Tongue (tissue), 1 donor: ENCODE measurements at regions not wholly inside any gene's neighbourhood (a gene's known extent, or its start where the extent isn't known, plus 50 kb on each side); places are given as distances from the start of the nearest gene placed in this dataset.

Experiments
- DNase-seq: peaks from one replicate; pipeline ENCODE4 v3.0.0-alpha.2; 2015

DNA sequence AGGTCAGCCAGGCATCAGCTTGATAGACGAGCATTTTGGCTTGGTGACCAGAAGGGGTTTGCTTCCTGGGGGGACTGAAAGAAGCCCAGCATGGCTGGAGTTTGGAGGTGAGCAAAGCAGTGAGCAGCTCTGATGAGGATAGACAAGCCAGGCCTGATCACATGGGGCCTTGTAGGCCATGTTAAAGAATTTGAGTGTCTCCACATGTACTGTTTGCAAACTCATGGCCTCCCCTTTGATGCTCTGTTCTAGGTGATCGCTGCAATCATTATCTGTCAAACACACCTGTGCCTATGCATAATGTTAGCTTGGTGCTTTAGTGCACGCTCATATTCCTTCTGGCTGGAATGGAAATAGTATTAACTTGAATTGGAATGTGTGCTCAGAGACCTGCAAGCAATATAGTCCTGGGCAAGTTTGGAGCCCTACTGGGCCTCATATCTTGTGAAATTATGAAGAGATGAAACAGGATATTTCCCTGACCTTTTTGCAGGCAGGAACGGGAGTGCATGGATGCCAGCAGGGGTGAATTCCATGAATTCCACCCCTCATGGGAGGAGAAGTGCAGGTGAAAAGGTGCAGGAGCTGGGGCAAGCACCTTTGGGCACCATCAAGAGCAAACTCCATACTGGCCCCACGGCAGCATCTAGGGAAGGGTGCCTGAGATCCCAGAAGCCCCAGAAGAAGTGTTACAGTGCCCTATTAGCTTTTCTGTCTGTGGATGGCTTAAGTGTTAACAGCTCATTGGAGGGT lies 480.5 kb downstream of the EPM2A start:
- DNase-seq = no peak

DNA sequence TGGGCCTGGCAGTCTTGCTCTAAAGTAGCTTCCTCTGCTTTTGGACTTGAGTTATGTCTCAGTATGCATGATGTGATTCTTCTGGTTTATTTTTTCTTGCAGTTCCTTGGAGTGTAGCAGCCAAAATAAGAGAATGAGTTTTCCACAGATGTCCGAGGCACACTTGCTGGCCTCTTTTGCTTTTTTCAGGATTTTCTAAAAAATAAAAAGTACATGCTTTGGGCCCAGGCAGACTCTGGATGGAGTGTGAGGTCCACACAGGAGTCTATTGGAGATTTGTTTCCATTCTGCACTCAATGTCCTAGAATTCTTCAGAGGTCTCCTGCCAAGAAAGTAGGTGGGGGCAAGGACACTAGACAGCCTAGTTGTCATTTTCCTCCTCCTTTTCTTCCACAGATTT lies 477.6 kb downstream of the EPM2A start:
- peak; percentile 18 for DNase-seq

DNA sequence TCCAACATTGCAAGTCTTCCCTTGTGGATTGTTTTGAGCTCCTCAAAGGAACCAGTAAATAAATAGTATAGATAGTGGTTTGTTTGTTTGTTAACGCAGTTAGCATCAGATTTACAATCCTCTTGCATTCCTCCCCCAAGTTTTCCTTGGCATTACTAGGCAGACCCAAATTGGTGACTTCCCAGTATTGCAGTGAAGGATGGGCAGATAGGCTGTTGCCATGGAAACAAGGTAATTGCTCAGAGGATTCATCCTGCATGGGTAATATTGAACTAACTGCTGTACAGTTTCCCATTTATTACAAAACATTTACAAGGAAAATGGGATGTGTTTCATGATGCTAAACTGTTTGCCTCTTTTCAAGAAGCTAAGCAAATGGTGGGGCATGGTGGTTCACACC lies 477.2 kb downstream of the EPM2A start:
- no peak for DNase-seq

DNA sequence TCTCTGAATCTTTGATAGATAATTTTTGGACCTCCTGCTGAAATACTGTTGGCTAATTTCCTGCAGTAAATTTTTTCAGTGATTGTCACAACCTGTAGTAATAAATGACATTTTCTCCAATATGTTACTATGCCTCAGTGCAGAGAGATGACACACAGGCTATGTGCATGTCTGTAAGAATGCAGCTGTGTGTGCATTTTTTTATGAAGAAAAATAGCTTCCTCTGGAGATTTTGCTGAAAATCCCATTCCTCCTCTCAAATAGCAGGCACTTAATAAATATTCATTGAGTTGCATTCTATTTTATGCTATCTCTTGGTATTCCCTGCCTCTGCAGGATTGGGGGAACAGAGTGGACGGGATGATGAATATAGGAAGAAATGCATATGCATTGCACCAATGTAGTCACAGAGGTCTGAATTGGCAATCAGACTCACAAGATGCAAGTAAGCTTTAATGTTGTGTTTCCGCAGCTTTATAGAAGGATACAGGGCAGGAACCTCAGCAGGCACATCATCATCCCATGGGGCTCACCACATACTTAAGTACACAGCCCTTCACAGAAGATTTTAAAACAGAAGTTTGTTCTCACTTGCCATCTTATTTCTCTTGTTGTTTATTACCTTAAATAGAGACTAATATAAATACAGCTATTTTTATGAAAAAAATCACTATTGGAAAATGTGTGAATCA lies 474.7 kb downstream of the EPM2A start:
- DNase-seq = no peak

DNA sequence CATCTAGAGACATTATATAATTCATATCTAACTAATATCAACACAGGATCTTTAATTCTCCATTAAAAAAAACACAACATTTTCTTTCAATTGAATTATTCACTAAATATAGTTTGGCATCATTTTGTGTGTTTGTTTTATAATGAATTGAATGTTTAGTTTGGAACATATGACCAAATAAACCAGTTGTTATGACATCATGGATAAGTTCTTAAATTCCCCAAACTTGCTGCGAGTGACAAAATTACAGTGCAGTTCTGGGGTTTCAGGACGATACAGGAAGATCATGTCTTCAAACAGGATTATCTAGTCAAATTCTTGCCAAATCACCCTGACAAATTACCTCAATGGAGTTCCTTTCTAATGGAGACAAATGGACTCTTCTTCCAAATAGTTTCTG lies 473.6 kb downstream of the EPM2A start:
- no peak for DNase-seq

DNA sequence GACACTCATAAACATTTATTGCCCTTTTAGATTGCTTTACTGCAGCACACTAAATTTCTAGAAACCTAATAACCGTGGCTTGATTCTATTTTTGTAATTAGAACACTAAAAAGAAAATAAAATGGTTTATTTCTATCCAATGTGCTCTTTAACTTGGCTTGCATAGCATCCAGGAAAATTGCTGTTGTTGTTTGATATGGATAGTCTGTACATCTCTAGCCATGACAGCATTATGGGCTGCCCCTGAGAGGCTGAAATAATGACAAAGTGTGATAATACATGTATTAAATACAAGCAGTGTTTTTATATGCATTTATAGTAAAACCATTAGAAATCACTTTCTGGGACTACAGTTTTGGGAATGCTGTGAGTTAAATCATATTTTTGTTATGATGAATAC lies 472.5 kb downstream of the EPM2A start:
- no peak for DNase-seq

DNA sequence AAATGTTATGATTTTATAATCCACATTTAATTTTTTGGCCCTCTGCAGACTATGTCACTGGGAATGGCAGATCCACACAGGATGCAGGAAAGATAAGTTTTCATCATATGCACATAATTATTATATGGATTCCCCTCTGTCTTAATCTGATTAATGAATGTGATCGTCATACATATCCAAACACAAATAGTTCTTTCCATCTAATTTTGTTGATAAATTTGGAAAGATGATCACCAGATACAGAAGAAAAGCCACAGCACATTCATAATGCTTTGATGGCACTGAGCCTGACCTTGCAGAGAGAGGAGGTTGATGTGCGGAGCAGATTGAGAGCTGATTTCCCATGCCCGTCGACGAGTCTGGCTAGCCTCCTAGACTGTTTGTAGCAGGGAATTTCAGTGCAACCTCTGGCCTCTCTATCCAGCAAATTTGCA lies 471.5 kb downstream of the EPM2A start:
- DNase-seq = peak; percentile 11

DNA sequence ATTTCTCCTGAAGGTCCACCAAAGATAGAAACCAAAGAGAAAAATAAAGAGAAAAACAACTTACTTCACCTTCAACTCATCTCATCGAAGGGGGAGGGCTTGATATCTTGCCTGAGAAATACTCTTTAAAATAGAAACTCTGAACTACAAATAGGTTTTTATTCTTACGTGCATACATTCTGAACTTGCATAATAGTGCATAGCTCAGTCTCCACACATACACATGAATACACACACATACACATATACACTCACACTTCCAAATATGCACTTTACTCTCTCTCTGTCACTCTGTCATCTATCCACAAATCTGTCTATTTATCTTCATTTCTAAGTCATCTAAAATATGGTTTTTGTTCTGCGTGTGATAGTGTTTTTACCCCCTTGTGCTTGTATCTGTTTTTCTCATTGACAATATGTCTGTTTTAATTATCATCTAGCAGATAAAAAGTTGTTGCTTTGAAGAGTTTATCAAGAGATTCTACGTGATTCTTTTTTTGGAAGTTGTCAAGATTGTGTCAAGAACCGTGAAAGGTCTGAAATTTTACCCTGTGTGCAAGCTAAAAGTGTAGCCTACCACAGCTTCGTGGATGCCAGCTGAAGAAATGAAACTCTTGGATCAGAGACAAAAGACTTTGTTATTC lies 468.8 kb downstream of the EPM2A start:
- no peak for DNase-seq

DNA sequence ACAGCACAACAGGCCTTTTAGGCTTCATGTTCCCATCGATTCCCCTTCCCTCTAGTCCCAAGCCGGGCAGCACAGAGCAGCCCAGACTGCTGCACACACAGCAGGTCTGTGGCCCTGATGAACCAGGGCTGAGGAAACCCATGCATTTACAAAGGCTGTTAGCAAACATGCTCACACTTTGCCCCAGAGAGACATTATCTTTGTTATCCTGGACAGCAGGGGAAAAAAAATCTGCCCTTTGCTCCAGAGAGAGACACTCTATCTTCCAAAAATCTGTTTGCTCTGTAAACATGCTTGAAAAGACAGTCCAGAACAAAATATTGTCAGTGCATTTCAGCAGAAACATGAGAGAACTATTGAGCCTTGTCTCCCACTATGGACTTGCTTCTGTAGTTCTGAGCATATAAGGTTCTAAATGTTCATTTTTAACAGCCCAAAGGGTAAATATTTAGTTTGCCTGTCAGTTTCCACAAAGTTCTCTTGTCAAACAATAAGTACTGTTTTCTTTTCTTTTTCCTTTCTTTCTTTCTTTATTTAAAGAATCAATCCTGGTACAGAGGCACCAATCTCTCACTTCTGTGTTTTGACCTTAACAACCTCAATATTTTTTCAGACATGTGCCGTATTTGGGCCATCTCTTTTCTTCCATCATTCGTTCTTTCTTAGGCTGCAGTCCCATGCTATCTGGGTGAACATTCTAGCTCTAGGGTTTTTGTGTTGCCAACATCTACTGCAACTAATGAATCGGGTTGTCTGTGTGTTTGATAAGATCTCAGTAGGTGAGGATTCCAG lies 468.0 kb downstream of the EPM2A start:
- no peak for DNase-seq

DNA sequence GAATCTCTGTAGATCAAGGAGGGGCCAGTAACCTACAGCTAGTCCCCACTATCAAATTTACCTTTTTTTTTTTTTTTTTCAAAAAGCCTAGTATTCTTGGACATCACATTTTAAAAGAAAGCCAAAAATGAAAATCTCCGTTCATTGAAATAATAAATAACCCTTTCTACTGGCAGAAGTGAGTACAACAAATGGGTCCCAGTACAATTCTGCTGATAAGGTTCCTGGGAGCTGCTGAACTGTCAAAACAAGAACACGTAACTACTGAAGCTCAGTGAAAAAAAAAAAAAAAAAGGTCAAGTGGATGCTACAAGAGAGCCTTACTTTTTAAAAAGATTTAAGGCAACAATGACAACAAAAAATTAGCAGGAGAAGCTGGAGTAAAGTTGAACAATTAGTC lies 464.9 kb downstream of the EPM2A start:
- DNase-seq = no peak

DNA sequence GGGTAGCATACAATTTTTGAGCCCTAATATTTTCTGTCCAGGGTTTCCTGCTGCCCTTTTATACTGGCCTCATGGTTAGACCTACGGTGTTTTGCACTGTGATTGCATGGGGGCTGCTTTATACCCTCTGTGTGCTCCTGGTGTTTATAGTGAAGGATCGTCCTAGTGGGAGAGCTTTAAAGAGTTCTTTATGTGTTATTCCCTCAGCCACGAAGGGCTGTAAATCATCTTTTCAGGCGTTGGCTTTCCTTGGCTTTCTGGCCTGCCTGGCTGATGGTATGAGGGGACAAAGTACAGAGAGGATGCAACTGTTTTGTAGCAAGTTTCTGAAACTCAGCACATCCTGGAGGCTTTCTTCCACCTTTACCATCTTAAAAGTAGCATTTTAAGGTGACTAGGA lies 464.3 kb downstream of the EPM2A start:
- DNase-seq = no peak

DNA sequence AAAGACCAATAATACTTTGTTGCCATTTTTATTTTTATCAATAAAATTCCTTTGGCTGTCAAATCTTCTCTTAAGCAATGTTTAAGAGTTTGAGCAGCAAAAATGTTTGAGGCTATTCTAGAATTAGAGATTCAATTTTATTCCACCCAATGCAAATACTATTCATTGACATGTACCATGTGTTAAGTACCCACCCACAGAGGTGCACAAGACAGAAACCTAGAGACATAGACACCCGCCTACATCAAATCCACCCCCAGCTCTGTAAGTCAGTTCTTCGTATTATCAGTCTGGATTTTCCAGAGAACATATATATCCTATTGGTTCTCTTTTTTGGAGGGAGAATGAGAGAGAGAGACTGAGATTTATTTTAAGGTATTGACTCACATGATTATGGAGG lies 463.7 kb downstream of the EPM2A start:
- DNase-seq = no peak

DNA sequence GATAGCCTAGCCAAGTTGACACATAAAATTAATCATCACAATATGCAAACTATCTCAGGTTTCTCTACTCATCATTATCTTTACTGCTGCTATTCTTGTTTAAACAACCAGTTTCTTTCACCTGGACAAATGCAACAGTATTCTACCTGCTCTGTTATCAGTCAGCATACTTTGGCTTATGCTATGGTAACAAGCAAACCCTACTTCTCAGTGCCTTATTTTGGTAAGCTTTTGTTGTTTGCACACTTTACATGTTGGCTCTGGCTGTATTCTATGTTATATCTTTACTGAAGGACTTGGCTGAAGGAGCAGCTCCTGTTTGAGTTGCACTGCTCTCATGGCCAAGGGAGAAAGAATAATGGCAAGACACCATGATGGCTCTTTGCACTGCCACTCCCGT lies 463.1 kb downstream of the EPM2A start:
- DNase-seq = no peak

DNA sequence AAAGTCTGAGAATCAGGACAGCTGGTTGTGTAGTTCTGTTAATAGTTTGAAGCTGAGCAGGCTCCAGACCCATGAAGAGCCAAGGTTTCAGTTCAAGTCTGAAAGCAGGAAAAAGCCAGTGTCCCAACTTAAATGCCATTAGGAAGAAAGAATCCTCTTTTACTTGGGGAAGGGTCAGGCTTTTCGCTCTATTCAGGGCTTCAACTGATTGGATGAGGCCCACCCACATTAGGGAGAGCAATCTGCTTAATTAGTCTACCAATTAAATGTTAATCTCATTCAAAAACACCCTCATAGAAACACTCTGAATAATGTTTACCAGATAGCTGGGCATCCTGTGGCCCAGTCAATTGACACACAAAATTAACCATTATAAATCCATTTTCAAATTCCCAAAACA lies 462.2 kb downstream of the EPM2A start:
- DNase-seq = no peak

DNA sequence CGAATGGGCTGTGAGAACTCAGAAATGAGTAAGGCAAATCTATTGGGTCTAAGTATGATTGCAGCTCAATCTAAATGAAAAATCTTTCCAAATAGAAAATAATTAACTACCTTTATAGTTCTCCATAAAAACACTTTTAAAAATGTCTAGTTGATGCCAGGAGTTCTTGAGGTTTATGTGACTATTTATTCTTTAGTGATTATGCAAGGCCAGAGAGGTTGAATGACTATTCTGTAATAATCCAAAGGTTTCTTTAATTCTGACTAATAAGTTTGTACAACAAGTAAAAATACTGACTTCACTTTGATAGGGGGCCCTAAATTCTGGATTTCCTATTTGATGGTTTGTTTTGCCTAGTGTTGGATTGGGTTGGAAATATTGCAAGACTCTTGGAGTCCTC lies 461.2 kb downstream of the EPM2A start:
- no peak for DNase-seq

DNA sequence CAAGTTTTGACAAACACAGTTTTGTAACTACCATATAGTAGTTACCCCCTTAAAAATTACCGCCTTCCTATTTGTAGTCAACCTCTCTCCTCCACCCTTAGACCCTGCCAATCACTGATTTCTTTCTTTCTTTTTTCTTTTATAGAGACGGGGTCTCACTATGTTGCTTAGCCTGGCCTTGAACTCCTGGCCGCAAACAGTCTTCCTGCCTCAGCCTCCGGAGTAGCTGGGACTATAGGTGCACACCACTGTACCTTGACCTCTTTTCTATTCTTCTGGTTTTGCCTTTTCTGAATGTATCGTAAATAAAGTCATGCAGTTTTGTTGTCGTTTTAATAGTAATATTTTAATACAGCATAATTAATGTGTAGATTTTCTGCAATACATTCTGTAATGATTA lies 460.3 kb downstream of the EPM2A start:
- no peak for DNase-seq

DNA sequence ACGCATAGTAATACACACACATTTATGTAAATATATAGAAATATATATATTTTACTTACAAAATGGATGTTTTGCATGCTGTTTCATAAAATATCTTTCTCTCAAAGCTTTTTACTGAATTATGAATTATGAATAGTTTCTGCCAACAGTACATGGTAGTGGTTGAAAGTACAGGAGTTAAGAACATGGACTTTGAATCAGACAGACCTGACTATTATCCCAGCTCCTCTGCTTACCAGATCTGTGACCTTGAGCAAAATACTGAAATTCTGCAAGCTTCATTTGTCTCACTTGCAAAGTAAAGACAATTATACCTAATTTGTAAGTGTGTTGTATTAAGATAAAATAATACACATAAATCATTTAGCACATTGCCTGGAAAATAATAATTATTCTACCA lies 459.5 kb downstream of the EPM2A start:
- no peak for DNase-seq

DNA sequence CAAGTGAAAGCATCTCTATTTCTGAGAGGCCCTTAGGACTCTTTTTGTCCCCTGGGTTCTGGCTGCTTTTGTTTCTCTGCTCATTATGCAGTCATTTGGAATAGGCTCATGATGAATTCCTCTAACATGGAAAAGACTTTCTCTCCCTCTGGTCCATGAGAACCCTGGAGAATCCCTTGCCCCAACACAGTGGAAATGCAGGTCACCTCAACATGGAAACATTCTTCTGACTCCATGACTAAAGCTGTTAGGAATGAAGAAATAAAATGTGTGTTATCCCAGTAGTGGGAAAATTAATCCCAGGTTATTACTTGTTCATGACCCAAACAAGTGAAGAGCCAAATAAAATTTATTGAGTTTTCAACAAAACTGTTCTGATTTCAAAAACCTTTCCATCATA lies 458.6 kb downstream of the EPM2A start:
- DNase-seq = no peak

DNA sequence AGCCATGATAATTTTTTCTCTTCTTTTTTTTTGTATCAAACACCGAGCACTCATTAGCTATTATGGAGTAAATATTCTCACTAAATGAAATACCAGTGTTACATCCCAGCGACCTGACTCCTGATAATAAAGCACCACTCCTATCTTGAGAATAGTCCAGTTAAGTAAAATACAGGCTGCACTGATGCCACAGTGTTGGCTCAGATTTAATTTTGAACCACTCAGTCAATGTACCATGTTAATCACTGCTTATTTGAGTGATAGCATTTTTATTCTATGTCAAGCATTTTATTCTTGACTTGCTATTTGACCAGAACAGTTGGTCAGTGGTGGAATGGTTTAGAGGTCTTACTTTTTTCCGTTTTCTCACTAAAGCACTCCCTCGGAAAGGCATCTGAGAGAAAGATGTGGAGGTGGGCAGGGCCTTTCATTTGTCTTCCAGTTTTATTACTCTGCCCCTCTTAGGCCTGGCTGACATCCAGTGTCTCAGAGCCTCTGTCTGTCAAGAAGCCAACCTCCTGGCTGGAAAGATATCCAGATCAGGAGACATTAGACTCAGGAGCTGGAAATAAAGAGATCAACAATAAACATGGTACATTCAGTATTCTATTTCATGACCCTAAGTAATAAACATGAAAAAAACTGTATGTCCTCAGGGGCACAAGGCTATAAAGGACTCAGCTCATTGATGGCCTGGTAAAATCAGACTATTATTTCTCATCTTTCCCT lies 457.8 kb downstream of the EPM2A start:
- DNase-seq = no peak

DNA sequence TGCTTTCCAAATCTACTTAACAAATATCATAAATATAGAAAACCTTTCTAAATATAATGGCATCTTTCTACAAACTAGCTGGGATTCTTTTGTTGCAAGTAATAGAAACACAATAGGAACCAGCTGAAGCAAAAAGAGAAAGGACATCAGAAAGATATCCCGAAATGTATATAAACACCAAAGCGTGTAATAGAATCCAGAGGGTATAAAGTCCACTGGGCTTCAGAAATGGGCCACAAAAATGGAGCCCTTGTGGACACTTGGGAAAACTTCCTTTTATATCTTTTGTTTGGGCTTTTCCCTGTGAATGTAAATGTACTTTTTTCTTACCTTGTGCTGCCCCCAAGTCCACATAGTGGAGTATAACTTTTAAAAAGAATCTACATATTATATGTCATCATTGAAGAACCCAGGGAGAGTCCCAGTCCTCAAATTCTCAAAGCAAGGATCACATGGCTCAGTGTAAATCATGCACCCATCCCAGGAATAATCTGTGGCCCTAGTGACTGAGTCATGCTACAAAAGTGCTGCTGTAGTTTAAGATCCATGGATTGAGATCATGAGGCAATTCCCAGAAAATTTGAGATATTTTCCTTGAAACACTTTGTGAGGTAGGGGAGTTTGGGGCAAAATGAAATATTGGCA lies 457.0 kb downstream of the EPM2A start:
- DNase-seq = no peak

DNA sequence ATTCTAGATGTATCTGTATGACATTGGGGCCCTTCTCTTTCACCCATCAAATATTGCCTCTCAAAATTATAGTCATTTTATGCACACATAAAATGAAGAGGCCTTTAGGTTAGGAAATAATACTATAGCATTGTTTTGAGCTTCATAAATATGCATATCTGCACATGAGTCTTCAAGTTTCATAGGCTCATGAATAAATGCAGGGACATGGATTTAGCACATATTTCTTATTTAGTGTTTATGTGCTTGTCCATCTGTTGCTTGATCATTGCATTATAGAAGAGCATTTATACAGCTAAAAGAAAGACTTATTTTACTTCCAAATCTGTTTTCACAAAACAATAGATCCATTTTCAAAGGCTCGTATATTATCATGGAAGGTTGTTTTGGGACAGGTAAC lies 455.8 kb downstream of the EPM2A start:
- no peak for DNase-seq

DNA sequence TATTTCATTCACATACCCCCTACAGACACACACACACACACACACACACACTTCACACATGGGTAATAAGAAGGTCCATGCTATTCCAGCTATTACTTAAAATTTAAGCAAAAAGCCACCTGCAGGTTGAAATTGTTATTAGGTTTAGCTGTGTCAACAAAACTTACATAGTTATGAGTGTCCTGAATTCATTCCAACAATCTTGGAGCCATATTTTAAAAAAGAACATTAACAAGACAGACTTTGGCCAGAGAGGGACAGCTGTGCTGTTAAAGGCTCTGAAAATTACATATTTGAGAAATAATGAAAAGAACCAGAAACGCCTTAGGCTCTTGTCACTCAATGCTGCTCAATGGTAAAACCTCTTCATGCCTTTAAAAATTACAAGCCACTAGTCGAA lies 455.3 kb downstream of the EPM2A start:
- DNase-seq = peak; percentile 40
